ENCODE measurements at regions not wholly inside any gene's neighbourhood (a gene's known extent, or its start where the extent isn't known, plus 50 kb on each side); places are given as distances from the start of the nearest gene placed in this dataset.

DNA sequence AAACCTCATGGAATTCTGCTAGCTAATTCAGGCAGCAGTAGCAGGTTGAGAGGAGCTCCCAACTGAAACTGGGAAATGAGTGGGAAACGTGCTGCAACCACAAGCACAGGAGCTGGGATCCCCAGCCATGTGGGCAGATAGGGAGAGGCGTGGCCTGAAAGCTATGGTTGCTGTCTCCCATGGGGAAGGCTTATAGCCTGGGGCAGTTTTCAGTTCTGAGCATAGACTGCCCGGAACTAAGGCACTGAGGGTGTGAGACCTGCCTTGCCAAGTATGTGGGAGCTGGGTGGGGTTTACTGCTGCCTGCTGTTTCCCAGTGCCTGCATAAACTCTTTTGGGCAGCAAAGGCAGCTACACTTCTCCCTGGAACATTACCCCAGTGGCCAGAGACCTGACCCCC lies 229.5 kb downstream of the TUSC7 start:
- DNase-seq, result no peak

DNA sequence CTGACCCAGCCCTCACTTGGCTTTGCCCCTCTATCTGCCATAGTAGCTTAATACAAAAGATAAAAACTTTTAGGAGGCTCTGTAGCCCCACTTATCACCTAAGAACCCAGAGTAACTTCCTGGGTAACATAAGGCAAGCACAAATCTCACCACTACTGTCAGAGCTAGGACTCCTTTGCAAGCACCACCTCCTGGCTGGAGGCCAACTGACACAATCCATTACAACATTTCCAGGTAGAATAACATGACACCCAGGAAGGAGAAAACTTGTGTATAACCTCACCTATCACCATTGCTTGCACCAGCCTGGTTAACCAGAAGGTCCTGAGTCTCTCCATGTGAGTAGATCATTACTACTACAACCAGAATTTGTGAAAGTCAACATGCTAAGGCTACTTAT lies 230.0 kb downstream of the TUSC7 start:
- DNase-seq, result no peak

DNA sequence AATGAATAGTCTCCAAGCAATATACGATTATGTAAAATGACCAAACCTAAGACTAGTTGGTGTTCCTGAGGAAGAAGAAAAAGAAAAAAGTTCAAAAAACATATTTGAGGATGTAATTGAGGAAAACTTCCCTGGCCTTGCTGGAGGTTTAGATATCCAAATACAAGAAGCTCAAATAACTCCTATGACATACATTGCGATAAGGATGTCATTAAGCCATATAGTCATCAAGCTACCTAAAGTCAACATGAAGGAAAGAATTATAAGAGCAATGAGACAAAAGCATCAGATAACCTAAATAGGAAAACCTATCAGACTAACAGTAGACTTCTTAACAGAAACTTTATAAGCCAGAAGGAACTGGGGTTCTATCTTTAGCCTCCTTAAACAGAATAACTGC lies 231.1 kb downstream of the TUSC7 start:
- DNase-seq, result no peak

DNA sequence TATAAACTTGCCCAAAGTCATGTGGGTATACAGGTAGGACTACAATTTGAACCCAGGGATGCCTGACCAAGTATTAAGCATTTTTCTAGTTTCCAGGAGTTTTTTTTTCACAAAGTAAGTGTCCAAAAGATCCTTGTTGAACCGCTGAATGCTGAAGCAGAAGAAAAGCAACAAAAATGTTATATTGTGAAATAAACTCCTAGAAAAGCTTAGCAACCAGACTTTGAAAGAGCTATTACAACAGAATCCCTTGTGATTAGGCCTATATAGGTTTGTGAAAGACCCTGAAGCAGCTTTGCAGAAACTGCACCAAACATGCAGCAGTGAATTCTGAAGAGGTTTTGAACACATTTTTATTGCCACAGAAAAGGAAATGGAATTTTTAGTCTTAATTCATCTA lies 236.8 kb downstream of the TUSC7 start:
- no peak for DNase-seq

DNA sequence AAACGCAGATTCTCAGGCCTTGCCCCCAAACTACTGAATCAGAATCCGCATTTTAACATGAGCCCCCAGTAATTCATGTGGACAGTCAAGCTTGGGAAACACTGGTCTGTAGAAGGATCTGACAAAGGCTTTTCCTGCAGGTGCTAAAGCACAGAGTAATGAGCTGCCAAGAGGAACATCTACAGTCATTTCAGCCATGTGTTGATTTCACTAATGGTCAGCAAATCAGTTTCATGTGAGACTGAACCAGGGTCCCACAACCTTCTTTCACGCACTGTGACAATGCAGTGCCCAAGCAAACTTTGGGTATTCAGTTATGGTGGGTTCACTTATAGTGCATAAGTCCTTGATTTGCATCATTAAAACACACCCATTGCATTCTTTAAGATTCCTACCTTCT lies 237.6 kb downstream of the TUSC7 start:
- DNase-seq, result no peak

DNA sequence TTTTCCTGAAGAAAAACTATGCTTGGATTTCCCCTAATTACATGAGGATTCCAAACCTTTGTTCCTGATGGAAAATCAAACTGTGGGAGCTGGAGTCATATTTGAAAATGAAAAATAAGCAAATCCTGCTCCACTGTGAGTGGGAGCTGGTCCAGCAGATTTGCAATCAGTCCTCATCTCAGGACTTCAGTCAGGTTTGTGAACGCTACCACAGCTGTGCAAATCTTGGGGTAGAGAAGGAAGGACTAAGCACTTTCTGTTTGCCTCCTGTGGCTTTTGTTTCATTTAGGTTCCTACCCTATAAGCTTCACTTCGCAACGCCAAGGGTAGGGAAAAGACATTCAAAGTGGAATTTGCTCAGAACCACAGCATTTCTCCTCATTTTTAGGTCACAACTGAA lies 238.2 kb downstream of the TUSC7 start:
- no peak for DNase-seq

DNA sequence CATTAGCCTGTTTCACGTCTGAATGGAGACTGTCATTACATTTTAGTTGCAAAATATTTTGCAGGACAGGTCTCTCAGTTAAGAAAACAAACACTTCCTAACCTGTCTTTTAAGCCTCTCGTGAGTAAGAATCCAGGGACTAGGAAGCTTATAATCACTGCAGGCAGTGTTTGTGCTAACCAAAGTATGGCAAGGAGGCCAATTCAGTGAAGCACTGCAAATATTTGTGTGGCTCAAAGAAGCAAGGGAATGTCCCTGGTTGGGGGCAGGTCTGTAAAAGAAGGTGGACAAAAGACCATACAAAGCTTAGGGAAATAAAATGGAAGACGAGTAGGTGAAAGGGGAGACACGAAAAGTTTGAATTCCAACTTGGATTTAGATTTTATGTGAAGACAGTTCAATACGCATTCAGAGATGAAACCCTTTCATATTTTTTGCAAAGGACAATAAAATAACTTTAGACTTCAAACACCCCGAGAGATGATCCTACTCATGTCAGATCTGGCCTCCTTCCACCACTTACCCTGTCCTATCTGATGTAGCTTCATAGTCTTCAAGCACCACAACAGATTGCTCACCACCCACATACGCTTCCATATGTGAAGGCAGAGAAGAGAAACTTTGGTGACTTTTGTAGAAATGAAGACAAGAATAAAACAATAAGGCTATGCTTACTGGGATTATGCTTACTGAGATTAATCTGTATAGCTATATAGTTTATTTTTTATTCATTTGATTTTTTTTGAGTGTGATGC lies 240.9 kb downstream of the TUSC7 start:
- DNase-seq, result no peak

DNA sequence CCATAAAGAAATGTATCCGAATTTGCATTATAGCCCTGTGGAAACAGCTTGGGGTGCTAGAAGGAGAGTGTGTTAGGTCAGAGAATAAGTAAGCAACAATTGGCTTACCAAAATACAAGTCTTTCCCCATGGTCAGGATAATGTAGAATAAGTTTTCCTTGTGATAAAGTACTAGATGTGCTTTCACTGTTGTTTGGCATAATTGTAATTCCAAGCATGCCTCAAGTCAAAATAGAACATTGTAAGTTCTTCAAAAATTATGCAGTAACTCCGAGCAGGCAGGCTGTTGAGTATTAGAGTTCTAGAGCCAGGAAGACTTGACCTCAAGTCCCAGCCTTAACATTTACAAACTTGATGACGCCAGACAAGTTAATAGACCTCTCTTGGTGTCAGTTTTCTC lies 242.0 kb downstream of the TUSC7 start:
- DNase-seq, result no peak

DNA sequence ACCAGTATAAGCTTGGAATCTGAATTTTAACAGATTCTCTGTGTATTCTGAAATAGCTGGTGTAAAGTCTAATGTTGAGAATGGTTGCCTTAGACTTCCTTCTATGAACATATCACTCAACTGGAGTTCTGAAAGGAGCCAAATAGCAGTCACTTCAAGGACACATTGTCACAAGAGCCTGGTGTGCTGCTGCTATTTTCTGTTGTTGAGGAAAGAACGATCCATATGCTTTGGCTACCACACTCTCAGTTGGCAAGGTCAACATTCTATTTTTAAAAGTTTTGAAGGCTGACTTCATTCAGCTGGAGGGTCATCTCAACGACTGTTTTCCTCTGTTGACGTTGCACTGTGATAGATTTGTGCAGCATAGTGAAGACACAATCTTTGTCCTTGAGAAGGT lies 248.7 kb downstream of the TUSC7 start:
- no peak for DNase-seq

DNA sequence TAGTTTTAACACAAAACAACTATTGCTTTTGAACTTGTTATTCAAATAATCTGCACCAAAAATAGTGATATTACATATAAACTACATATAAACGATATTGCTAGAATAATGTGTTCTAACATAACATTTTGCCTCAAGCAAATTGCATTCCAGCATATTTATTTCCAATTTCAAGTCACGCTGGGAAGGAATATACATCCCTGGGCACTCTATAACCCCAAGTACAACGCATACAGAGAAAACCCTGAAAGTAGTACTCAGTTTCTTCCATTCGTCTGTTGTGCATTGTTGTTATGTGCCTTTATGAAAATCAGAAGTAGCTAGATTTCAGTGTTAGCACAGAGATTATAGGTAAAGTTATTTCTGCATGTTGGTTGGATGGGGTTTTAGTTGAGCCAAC lies 251.5 kb downstream of the TUSC7 start:
- DNase-seq, result no peak

DNA sequence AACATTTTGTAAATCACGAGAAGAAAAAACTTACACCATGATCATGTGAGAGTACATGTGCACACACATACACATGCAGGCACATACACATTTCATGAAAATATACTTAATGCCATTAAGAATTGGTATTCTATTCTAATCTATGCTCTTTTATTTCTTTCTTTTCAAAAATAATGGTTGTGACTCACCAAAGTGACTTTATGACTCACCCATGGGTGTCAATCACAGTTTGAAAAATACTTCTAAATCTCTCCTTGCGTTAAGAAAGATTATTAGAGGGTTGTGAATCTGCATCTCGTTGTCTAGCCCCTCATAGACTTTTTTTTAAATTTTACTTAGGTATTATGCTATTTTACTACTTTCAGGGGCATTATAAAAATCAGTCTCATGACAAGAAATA lies 254.2 kb downstream of the TUSC7 start:
- DNase-seq, result no peak

DNA sequence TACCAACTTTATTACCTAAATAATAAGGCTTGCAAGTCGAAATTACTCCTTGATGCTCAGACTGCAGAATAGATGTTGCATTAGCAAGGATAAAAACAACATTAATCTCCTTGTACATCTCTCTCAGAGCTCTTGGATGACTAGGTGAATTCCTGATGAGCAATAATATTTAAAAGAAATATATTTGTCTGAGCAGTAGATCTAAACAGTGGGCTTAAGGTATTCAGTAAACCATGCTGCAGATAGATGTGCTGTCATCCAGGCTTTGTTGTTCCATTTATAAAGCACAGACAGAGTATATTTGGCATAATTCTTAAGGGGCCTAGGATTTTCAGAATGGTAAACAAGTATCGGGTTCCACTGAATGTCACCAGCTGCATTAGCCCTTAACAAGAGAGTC lies 257.1 kb downstream of the TUSC7 start:
- no peak for DNase-seq

DNA sequence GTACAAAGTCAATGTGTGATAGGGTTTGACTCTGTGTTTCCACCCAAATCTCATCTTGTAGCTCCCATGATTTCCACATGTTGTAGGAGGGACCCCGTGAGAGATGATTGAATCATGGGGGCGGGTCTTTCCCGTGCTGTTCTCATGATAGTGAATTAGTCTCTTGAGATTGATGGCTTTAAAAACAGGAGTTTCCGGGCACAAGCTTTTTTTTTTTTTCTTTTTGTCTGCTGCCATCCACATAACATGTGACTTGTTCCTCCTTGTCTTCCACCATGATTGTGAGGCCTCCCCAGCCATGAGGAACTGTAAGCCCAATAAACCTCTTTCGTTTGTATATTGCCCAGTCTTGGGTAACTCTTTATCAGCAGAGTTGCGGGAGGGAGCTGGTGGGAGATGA lies 259.6 kb downstream of the TUSC7 start:
- no peak for DNase-seq

DNA sequence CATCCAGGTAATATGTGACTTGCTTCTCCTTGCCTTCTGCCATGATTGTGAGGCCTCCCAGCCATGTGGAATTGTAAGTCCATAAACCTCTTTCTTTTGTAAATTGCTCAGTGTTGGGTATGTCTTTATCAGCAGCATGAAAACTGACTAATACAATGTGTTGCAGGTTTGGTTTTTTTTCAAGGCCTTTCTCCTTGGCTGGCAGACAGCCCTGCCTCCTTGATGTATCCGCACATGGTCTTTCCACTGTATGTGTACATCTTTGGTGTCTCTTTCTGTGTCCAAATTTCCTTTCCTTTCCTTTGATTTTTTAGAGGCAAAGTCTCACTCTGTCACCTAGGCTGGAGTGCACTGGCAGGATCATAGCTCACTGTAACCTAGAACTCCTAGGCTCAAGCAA lies 260.1 kb downstream of the TUSC7 start:
- no peak for DNase-seq

DNA sequence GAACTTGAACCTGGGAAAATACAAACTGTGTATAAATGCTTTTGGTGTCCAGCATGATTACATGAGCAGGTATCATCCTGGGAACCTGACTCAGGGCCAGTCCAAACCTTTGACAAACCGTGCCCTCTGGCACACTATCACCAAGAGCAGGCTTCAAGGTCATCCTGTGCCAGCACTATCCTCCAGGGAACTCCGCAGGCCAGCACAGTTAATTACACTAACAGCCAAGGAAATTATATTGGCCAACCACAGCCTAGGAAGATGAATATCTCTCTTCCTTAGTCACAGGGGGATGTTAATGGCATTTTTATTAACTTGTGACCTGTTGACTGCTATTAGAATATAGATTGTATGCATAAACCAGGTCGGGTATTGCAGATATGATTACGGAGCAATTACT lies 262.0 kb downstream of the TUSC7 start:
- DNase-seq, result no peak

DNA sequence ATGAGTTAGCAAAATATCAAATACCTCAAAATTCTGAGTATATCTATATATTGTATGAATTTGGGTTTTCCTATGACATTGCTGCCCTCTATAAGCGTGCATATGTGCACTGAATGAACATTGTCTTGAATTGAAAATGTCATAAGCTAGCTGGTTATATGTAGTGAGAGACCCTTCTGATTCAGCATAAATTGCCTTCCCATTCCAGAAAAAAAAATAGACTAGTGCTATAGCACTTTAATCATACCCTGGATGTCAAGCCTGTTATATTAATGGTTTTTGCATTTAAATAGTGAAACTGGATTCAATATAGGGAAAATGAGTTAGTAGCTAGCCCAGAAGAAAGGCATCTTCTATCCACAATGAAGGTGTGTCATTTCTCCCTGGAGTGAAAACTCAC lies 265.1 kb downstream of the TUSC7 start:
- no peak for DNase-seq

DNA sequence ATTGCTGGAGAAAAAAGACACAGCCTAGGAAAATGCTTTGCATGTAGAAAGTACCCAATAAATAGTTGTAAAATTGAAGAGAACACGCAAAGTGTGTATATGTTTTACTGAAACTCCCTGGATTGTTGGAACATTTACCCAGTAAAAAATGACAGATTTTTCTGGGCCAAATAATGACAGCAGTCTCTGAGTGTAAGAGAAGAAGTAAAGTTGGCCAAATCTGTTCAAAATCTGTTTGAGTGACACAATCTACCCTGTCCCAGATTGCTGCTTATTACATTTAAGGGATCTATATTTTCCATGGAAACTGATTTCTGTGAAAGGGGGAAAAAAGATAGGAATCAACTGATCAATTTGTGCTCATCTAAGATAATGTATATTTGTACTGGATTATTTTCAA lies 267.9 kb downstream of the TUSC7 start:
- DNase-seq, result no peak

DNA sequence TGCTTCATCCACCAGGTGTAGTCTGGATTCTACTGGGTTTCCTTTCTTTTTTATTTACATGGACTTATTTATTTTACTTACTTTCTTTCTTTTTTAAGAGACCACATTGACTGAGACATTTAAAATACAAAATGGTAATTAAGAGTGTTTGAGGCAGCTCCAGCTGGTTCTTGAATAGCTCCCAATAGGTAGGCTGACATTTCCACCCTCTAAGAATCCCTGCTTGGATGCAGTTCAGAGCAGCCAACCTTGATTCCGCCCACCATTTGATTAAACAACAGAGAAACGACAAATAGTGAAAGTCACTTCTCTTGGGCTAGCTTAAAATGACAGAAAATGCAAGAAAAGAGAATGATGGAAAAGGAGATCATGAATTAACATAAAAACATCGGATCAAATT lies 270.5 kb downstream of the TUSC7 start:
- DNase-seq, result no peak

DNA sequence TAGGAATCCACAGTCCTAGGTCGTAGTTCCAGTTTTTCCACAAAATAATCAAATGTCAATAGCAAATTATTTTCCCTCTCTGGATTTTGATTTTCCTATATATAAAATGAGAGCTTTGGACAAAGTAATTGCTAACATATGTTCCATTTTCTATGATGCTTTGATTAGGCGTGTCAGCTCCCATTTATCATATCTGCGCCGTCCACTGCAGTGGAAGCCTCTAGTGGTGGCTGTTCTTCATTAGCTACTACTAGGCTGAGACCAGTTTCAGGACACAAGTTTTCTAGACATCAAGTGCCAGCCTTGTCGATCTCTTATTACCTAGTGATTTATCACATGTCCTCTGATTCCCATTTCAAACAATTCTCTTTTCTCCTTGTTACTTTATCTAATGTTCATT lies 271.5 kb downstream of the TUSC7 start:
- DNase-seq, result no peak

DNA sequence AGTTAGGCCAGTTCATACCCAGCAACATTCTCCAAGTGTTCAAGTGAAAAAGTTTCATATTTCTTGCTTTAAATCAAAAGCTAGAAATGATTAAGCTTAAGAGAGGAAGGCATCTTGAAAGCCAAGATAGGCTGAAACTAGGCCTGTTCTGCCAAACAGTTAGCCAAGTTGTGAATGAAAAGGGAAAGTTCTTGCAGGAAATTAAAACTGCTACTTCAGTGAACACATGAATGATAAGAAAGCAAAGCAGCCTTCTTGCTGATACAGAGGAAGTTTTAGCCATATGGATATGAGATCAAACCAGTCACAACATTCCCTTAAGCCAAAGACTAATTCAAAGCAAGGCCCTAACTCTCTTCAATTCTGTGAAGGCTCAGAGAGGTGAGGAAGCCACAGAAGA lies 274.7 kb downstream of the TUSC7 start:
- no peak for DNase-seq

DNA sequence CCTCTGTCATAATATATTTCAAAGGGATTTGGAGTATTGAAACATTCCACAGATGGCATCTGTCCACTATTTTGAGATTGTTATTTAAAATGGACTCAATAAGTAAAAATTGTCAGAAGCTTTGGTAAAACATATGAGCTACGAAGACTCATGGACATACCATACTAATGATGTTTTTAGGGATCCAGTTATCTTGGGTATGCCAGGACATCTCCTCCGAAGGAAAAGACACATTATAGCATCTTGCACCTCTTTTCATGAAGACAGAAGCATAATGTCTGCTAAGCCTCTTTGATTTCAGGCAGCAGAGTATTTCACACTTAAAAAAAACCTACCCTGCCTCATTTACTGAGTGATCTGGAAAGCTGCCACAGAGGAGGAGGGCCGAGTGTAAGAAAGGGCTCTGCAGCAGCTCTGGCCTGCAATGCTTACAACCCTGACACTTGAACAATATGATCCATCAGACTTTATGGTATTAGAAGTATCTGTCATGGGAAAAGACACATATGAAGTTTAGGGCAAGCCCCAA lies 284.8 kb downstream of the TUSC7 start:
- no peak for DNase-seq

DNA sequence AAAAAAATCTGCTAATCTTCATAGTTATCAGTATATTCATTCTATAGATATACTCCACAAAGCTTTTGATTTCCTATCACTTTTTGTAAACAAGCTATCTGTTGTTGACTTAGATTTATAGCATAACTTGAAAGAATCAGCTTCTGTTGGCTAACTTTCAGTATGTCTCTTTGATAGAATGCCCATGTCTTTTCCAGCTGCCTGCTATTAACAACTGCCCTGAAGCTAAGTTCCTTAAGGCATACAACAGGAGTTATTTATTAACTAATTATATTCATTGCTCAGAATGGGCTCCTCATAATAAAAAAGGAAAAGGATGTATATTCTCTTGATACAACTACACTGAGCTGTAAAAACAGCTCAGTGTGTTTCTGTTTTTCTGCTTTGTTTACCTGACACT lies 293.9 kb downstream of the TUSC7 start:
- no peak for DNase-seq

DNA sequence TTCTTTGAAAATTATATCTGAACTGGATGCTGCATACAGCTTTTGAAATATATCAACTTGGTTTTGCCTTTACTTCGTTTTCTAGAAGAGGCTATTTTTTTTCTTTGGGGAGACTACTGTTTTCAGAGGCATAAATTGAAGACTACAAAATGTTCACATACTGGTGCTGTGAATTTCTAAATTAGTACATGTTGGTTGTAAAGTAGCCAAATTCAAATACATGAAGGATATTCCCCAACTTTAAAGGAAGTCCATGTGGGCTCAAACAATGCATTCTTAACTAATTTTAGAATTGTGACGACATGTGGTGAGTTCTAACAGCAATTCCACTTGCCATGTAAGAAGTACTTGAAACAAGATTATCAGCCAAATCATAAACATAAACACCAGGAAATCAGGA lies 295.7 kb downstream of the TUSC7 start:
- DNase-seq, result no peak

DNA sequence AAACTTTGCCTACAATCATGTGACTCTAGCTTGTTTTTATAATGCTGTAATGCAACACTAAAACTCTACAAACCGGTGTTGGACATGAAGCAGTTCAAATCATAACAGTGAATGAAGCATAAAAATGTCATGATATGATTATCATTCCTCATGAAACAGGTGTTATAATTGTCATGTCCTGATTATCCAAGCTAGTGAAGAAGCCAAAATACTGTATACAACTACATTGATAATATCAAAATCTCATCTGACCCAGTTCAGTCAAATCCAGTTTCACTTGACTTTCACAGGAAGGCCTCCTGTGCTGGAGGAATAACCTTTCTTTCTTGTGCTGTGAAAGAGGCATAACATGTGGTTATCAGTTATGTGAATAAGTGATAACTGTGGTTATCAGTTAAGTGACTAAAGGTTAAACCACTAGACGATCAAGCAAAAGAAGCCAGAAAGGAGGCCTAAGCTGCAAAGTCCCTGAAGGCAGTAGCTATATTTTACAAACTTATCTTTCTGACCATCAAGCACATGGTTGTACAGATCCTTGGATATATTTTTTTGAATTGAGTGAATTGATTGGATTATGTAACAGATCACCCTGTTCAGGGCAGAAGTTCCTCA lies 296.4 kb downstream of the TUSC7 start:
- DNase-seq, result no peak

DNA sequence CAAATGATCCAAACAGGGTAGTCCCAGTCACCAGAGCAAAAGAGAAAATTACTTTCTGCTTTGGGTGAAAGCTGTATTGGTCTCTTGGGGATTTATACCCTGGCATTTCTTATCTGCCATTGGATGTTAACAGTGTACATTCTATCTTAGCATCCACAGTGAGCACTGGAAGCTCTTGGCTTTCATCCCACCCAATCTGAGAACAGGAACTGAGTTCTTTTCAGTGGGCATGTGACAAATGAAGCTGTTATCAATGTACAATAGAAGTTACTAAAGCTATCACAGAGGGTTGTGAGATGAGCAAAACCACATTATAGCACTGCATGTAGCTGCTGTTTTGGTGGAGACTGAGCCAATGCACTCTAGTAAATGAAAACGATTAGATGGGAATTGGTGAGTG lies 300.7 kb downstream of the TUSC7 start:
- DNase-seq, result no peak

Data from activated T-cell treated with anti-CD3 and anti-CD28 coated beads, Interleukin-2, amount 50 U/mL, for 1 hour (primary cell).